HG03103 (cell line): ENCODE measurements at regions not wholly inside any gene's neighbourhood (a gene's known extent, or its start where the extent isn't known, plus 50 kb on each side); places are given as distances from the start of the nearest gene placed in this dataset.
A peak's percentile ranks its signal among the peaks of the same experiment; 100 is the strongest.

Experiments
- ATAC-seq: cut with Tn5 transposase; IDR thresholded peaks from one replicate; pipeline ENCODE4 v1.9.1; 2021; ENCODE audit warnings: low read depth; ENCODE audit not compliant: unreplicated experiment

GRCh38 chr6:6704103-6705060 lies 115.9 kb downstream of the LY86 start:
- no peak for ATAC-seq

- ATAC-seq = no peak
These were observed 116.5 kb downstream of the LY86 start for GRCh38 chr6:6705061-6705425.

GRCh38 chr6:6705915-6706675 lies 117.6 kb downstream of the LY86 start:
- ATAC-seq = no peak

- ATAC-seq = no peak
These were observed 118.6 kb downstream of the LY86 start for GRCh38 chr6:6707143-6707542.

DNA sequence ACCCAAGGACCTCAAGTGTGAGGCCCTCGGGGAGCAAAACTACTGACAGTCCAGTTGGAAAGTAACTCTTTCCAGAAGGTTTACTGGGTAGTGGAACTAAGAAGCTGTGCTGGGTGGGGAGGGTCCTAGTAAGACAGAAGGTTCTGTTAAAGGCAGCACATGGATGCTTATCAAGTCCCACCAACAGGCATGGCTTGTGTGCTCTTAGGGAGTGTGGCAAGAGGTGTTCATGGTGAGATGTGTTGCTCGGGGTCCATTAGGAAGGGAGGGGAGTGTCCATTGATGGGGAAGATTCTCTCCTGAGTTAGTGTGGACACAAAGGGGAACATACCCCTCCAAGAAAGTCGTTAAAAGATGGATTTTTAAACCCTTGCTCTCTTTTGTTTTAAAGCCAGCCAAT lies 120.6 kb downstream of the LY86 start:
- no peak for ATAC-seq

DNA sequence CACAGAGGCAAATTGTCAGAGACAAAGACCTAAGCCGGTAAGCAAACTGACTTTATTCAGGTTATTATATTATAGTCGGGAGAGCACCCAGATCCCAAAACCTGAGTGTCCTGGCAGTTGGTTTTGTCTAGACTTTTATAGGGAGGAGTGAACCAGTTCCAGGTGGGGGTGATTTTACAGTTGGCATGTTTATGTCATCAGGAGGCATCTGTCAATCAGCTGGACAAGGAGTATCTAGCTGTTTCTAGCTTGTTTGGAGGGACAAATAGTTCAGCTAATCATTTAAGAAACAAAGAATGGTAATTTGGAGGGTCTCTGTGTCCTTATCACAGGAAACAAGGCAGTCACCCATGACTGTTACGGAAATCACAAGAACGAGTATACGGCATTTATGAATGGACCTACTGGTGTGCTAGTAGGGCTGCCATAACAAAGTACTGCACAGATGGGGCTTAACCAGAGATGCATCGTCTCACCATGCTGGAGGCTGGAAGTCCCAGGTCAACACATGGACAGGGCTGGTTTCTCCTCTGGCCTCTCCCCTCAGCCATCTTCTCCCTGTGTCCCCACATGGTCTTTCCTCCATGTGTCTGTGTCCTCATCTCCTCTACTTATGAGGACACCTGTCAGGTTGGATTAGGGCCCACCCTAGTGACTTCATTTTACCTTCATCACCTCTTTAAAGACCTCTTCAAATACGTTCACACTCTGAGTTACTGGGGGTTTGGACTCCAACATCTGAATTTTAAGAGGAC lies 122.7 kb downstream of the LY86 start:
- no peak for ATAC-seq

- peak; percentile 44 for ATAC-seq
These were observed 123.4 kb downstream of the LY86 start for GRCh38 chr6:6711832-6712448.

DNA sequence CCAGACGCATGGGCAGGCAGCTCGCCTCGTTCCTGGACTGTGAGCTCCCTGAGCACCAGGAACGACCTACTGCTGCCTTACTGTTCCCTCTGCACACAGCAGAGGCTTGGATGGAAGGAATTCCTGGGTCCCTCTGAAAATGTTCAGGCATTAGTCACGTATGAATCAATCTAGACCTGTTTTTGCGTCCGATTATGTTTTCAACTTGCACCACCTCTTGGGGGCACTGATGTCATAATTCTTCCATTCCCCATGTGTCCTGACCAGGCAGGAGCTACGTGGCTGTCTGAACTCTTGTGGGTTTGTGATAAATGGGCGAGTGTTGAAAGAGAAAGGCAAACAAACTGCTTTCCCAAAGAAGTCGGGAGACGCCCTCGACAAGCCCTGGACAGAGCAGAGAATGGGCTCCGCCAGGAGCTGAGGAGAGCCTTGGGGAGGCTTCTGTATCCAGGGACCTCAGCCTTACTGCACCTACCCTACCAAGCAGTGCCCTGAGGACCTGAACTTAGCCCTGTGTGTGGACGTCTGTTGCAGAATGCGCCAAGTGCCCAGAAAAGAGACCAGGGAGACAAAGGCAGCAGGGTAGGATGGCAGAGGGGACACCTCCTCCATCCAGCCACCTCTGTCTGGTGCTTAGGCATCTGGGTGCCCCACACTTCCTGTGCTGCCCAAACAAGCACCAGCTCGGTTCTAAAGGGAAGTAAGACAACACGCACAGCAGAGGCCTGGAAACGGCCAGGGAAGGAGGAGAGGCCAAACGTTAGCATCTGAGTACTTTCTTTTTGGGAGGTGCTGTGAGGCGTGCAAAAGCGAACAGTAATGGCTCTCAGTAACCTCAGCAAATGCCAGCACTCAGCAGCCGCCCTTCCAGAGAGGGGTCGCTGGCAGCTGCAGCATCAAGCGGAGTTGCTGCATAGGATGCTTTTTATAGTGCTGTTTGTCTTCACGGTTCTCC lies 124.2 kb downstream of the LY86 start:
- ATAC-seq = no peak

DNA sequence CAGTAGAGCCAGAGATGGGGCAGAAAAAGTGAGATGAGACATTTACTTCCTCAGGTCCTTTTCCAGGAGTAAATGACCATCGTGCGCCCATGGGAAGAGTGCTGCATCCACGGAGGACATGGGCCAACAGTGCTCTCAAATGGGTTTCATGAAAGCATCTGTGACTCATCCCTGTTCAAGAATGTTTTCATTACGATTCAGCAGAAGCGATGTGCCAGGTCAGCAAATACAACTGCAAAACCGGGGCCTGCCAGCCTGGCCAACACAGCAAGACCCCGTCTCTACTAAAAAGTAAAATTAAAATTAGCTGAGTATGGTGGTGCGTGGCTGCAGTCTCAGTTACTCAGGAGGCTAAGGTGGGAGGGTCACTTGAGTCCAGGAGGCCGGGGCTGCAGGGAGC lies 125.1 kb downstream of the LY86 start:
- ATAC-seq = no peak

- no peak for ATAC-seq
These were observed 125.8 kb downstream of the LY86 start for GRCh38 chr6:6714118-6714897.

DNA sequence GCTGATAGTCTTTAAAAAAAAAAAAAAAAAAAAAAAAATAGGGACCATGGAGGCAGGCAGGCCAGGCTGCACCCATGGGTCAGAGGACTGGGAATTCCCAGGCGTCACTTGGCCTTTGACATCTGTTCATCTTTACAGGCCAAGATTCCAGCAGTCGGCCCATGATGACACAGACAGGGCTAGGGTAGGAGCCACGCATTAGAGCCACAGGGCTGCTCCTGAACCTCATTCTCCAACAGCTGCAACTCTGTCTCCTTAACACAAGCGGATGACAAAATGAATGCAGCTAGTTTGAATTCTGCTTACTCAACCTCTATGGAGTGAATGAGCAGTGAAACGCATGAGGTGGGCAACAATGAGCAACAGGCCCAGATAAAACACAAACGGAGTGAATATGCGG lies 126.4 kb downstream of the LY86 start:
- ATAC-seq = no peak

DNA sequence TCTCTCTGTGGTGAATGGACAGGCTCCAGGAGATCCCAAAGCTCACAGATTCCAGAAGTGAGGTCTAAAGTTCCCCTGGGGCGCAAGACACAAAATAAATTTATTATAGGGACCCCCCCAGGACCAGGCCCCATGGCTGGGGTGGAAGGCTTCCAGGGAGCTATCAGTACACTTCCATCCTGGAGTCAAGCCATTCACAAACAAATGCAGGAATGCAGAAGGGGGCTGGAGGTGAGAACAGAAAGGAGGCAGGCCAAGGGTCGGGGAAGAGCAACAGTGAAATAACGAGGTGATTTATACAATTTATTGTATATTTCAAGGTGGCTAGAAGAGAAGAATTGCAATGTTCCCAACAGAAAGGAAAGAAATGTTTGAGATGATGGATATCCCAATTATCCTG lies 126.9 kb downstream of the LY86 start:
- ATAC-seq = no peak

GRCh38 chr6:6716998-6717763 lies 128.7 kb downstream of the LY86 start:
- ATAC-seq = no peak

DNA sequence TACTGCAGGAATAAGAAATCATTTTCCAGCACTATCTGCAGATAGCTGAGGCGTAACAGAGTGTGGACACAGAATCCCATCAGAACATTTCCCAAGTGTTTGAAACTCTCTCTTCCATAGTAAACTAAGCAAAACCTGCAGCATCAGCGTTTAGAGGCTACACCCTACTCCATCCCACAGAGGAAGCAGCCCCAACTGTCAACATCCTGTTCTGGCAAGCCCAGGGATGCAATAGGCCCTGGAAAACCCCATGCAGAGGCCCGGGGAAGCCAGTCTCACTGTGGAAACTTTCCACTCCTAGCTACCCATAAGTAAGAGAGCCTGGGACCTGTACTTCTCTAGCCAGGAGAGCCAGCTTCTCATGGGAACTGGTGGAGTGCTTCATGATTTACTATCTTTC lies 129.4 kb downstream of the LY86 start:
- no peak for ATAC-seq

GRCh38 chr6:6721606-6722005 lies 133.1 kb downstream of the LY86 start:
- ATAC-seq = no peak

- no peak for ATAC-seq
These were observed 133.7 kb downstream of the LY86 start for GRCh38 chr6:6722195-6722594.

DNA sequence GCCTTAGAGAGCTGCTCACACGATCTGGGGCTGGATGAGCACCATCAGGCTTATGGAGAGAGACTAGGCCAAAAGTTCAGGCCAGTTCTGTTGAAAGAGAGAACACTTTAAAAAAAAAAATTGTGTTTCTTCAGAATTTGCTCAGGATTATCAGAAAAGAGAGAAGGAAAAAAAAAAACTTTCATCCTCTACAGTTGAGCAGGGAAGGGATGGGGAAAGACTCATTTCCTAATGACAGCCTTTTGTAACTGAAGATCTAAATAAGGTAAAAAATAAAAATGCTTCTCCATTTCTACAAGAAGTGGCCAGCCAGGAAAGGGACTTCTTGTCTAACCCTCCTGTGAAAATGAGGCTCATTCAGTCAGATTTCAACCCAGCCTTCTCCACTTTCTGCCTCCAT lies 134.8 kb downstream of the LY86 start:
- ATAC-seq = no peak

DNA sequence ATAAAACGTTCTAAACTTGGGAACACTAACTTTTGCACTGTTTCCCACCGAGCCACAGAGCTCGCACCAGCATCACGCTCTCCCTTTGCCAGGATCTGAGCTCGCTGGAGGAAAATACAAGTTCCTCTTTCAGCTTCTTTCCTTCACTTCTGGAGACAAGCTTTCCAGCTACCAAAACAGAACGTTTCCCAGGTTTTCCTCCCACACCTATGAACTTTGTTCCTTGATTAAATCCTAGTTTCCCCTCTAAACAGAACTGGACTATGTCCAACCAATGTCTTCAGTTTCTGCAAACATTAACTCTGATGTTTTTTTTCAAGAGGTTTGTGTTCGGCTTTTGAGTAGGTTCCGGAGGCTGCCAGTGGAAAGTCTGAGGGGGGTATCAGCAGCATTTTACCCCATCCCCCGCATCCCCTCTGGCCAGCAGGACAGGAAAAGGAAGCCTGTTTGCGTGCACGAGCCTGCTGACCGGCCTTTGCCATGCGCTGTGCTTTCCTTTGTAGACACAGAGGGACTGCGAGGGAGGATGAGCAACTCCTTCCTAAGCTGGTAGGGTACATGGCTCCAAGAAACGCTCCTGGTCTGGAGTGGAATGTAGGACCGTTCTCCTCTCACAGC lies 135.5 kb downstream of the LY86 start:
- ATAC-seq = no peak
